GM18858 (cell line): ENCODE measurements at regions not wholly inside any gene's neighbourhood (a gene's known extent, or its start where the extent isn't known, plus 50 kb on each side); places are given as distances from the start of the nearest gene placed in this dataset.
"Not testable (repeated sequence)": the region's sequence is repeated elsewhere in the genome, so short reads cannot be mapped to it uniquely, and the experiment has no call there.

Experiments used
- ATAC-seq: cut with Tn5 transposase; IDR thresholded peaks from one replicate; pipeline ENCODE4 v1.9.1; 2021; ENCODE audit not compliant: unreplicated experiment

GRCh38 chr5:164253764-164254163 is 748.3 kb downstream of the MAT2B start:
- ATAC-seq = no peak

GRCh38 chr5:164255598-164256213 is 750.3 kb downstream of the MAT2B start:
- ATAC-seq = no peak

GRCh38 chr5:164256351-164256750 is 750.9 kb downstream of the MAT2B start:
- ATAC-seq = no peak

GRCh38 chr5:164256954-164257353 is 751.5 kb downstream of the MAT2B start:
- no peak for ATAC-seq

- ATAC-seq = no peak
These were observed 760.1 kb downstream of the MAT2B start for GRCh38 chr5:164265566-164265965.

GRCh38 chr5:164266571-164266970 is 761.2 kb downstream of the MAT2B start:
- ATAC-seq = no peak

GRCh38 chr5:164277720-164278119 is 772.3 kb downstream of the MAT2B start:
- ATAC-seq = peak; percentile 65

- no peak for ATAC-seq
These were observed 784.1 kb downstream of the MAT2B start for GRCh38 chr5:164289526-164289925.

- no peak for ATAC-seq
These were observed 791.2 kb downstream of the MAT2B start for GRCh38 chr5:164296603-164297080.

- no peak for ATAC-seq
These were observed 792.7 kb downstream of the MAT2B start for GRCh38 chr5:164298165-164298564.

GRCh38 chr5:164300295-164300694 is 794.9 kb downstream of the MAT2B start:
- no peak for ATAC-seq

GRCh38 chr5:164301136-164301535 is 795.7 kb downstream of the MAT2B start:
- ATAC-seq = no peak

- ATAC-seq = no peak
These were observed 796.3 kb downstream of the MAT2B start for GRCh38 chr5:164301708-164302107.

GRCh38 chr5:164302533-164303235 is 797.3 kb downstream of the MAT2B start:
- no peak for ATAC-seq

GRCh38 chr5:164303646-164304215 is 798.3 kb downstream of the MAT2B start:
- no peak for ATAC-seq

GRCh38 chr5:164306662-164307061 is 801.2 kb downstream of the MAT2B start:
- ATAC-seq = no peak

GRCh38 chr5:164312801-164313200 is 807.4 kb downstream of the MAT2B start:
- no peak for ATAC-seq

GRCh38 chr5:164317676-164318075 is 812.3 kb downstream of the MAT2B start:
- ATAC-seq = no peak

GRCh38 chr5:164319161-164319560 is 813.7 kb downstream of the MAT2B start:
- ATAC-seq = no peak

GRCh38 chr5:164324239-164324638 is 818.8 kb downstream of the MAT2B start:
- ATAC-seq = no peak

- ATAC-seq = no peak
These were observed 820.8 kb downstream of the MAT2B start for GRCh38 chr5:164326219-164326618.

- ATAC-seq = not testable (repeated sequence)
These were observed 821.7 kb downstream of the MAT2B start for GRCh38 chr5:164327166-164327565.
